NCI-H1092 treated with DMSO at 0.1 percent for 48 hours (cell line): ENCODE measurements at regions not wholly inside any gene's neighbourhood (a gene's known extent, or its start where the extent isn't known, plus 50 kb on each side); places are given as distances from the start of the nearest gene placed in this dataset.
"Not testable (repeated sequence)": the region's sequence is repeated elsewhere in the genome, so short reads cannot be mapped to it uniquely, and the experiment has no call there.

Source experiments
- DNase-seq: peaks from one replicate; lab custom pipeline; 2025; lab: John Stamatoyannopoulos, UW

GRCh38 chr10:120755771-120756170, 95.4 kb upstream of the WDR11 start:
- DNase-seq = no peak

DNA sequence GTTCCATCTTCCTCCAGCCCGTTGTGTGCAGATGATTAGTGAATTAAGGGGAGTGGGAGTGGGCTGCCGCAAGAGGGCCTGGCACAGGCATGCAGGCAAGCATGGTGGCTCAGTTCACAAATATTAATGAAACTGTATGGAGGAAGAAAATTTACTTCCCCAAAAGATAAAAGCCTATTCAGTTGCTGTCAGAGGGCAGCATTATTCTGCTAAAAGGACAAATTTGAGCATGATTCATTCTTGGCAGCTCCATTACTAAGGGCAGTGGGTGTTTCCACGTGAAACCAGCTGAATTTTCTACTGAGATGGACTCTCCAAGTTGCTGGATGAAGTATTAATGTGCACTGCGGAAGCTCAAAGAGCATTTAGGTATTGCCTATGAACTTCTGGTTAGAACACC, 90.9 kb upstream of the WDR11 start:
- no peak for DNase-seq

DNA sequence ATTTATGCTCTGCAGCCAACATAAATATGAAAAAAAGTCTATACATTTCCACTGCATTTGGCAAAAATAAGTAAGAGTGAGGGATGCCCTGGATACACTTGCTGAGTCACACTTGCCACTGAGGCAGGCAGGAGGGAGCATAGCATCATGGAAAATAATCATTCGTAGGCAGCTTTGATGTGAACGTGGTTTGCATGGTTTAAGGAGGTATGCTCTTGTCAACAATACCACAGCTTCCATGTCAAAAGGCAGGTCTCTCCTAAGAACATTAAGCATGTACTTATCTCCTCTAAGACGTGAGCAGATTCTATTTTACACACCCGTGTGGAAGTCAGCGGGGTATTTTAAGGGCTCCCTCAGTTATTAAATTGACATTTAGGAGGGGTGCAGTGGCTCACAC, 89.2 kb upstream of the WDR11 start:
- no peak for DNase-seq

DNA sequence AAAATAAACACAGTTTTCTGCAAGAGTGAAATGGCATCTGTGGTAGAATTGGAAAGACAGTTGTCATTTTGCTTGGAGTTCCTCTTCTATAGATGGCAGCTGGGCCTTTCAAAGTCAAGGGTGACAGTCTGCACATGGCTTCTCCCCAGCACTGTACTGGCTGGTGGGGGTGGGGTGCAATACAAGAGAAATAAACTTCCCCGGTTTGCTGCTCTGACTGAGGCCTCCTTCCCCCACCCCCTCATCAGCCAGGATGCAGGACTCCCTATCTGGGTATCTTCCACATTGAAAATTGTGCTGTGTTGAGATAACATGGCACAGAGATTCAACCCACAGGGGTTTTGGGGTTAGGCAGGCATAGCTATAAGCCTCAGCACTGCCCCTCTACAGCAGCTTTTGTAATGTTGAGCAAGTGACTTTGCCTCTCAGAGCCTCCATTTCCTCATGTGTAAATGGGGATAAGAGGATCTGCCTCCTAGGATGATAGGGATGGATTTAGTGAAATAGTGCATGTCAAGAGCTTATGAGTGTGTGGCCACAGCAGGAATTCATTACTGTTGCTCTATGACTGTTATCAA, 85.8 kb upstream of the WDR11 start:
- no peak for DNase-seq

GRCh38 chr10:120768227-120768626, 82.9 kb upstream of the WDR11 start:
- no peak for DNase-seq

- DNase-seq = no peak
Observed at GRCh38 chr10:120770496-120770895, 80.7 kb upstream of the WDR11 start.

DNA sequence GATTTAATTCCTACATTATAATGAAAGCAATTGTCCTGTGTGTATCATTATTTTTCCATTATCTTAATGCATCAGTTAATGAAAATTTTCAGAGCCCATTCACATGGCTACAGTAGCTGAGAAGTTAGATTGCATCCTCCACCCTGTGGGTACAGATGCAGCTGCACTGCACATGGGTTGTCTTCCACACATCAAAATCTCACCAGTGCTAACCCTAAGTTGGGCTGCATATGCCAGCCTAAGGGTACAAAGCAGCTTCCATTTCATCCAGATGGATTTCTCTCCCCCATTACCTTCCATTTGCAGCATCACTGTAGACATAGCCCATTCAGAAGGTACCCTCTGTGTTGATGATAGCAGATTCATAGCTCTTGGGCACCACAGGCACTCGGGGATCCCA, 74.7 kb upstream of the WDR11 start:
- no peak for DNase-seq

GRCh38 chr10:120782336-120782735, 68.8 kb upstream of the WDR11 start:
- DNase-seq = no peak

DNA sequence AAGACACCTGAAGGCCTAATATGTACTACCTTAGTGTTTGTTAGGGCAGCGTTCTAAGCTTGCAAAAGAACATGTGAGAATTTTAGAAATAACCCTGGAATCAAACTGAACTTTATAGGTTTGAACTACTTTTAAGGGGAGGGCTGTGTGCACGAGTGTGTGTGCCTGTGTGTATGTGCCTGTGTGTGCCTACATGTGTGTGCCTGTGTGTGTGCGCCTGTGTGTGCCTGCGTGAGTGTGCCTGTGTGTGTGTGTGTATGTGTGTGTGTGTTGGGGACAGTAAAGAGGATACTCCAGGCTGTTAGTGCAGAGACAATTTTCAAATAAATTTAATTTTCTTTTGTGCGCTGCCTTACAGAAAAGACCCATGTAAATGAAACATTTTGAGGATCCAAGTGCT, 68.1 kb upstream of the WDR11 start:
- DNase-seq = no peak

GRCh38 chr10:120783867-120784266, 67.3 kb upstream of the WDR11 start:
- no peak for DNase-seq

DNA sequence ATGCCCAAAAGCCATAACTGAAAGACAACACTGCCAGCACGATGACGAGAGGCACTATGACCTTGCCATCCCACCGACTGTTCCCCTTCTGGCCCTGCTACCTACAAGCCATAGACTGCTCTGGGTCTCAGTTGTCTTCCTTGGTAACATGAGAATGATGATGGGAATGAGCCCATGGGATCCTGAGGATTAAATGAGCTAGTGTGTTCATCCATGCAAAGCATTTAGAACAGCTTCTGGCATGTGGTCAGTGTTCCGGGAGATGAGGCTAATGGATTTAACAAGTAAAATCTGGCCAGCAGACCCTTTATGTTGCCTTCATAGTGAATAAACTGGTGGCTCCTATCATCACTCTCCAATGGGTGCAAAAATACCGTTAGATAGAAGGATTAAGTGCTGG, 62.4 kb upstream of the WDR11 start:
- DNase-seq = no peak

DNA sequence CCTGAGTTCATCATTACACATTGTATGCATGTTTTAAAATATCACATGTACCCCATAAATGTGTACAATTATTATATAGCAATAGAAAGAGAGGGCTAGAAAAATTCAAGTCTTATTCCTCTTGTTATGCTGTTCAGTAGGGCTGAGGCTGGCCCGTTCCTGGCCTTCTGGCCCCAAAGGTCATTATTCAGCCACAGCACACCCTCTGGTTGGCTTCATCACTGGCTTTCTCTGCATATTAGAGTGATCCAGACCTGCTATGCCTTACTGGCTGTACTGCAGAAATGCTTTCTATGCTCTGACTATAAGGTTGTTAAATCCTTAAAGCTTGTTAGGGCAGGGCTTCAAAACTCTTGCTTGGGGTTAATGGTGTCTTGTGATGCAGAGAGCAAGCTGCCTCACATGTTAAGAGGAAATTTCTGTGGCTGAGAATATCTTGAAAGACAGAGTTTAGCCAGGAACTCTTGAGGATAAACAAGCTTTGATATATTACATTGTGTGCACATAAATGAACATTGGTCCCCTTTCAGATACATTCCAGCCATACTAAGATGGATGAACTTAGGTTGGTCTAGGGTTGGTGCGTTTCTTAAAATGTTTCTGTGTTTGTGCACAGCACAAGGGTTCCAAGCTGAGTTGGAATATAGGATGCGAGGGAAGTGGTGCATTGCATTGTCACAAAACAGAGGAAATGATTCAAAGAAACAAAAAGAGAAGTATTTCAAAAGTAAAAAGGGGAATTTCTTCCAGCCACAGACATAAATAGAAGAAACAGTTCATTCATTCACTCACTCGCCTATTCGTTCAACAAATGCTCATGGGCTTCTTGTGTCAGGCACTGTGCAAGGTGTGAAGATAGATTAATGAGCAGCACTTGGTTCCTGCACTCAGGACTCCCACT, 61.6 kb upstream of the WDR11 start:
- DNase-seq = no peak

GRCh38 chr10:120791316-120791715, 59.8 kb upstream of the WDR11 start:
- DNase-seq = no peak

GRCh38 chr10:120793088-120793487, 58.1 kb upstream of the WDR11 start:
- no peak for DNase-seq

DNA sequence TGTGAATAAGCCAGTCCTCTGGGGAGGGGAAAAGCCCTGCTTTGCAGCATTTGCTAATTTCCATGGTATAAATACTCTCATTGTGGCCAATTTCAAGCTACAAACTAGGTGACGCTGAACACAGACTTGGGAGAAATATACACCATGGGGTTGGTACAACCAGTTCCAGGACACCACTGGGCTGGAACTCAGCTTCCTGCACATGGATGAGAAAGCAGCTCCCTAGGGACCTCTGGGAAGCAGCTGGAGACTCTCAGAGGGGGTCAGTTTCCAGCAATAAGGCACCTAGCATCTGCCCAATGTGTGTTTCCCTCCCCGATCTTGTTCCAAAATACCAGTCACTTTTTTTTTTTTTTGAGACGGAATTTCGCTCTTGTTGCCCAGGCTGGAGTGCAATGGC, 56.8 kb upstream of the WDR11 start:
- DNase-seq = no peak

- not testable (repeated sequence) for DNase-seq
Observed at GRCh38 chr10:120798276-120798675, 52.9 kb upstream of the WDR11 start.

- DNase-seq = no peak
Observed at GRCh38 chr10:120799849-120800248, 51.3 kb upstream of the WDR11 start.

- no peak for DNase-seq
Observed at GRCh38 chr10:120800528-120801323, 50.4 kb upstream of the WDR11 start.
